Spinal cord (tissue), 9 donors: ENCODE measurements at regions not wholly inside any gene's neighbourhood (a gene's known extent, or its start where the extent isn't known, plus 50 kb on each side); places are given as distances from the start of the nearest gene placed in this dataset.
A peak's percentile ranks its signal among the peaks of the same experiment; 100 is the strongest.

Source experiments
- DNase-seq, 6 donors: peaks; one replicate each; pipeline versions ENCODE4 v3.0.0 to v3.0.0-alpha.2; 2013 to 2015; ENCODE audit warnings: low spot score in 6 of 6, low read depth in 4 of 6
- H3K27ac ChIP-seq: one replicate; pipeline ENCODE4 v1.5.1; 2013; ENCODE audit warnings: low read depth, low read length, control low read depth
- H3K27me3 ChIP-seq: one replicate; pipeline ENCODE4 v1.6.1; 2013; ENCODE audit warnings: low read length; ENCODE audit not compliant: control insufficient read depth, insufficient read depth
- H3K36me3 ChIP-seq: one replicate; pipeline ENCODE4 v1.6.1; 2013; ENCODE audit warnings: low read length; ENCODE audit not compliant: control insufficient read depth, insufficient read depth
- H3K4me1 ChIP-seq: one replicate; pipeline ENCODE4 v1.6.1; 2013; ENCODE audit warnings: low read length; ENCODE audit not compliant: control insufficient read depth, insufficient read depth
- H3K4me3 ChIP-seq: one replicate; pipeline ENCODE4 v1.5.1; 2013; ENCODE audit warnings: low read depth, low read length, control low read depth
- H3K9me3 ChIP-seq: one replicate; pipeline ENCODE4 v1.6.1; 2013; ENCODE audit warnings: low read length; ENCODE audit not compliant: control insufficient read depth, insufficient read depth
- WGBS: methylation state at CpG from one replicate; pipeline ENCODE4 v1.1.5; 2013; ENCODE audit warnings: missing lambda C conversion rate; ENCODE audit not compliant: insufficient coverage; 5-methylcytosine and 5-hydroxymethylcytosine counted together
- donor health status: healthy.

GRCh38 chr1:104488296-104489015, 738.8 kb downstream of the AMY1C start:
- Histone ChIP-seq H3K9me3 (no peaks in the 10 kb centered on the region), H3K27me3 (no peaks in the 10 kb centered on the region), H3K27ac (no peak overlapping the region), H3K4me3 (no peak overlapping the region), H3K36me3 (no peaks in the 10 kb centered on the region), H3K4me1 (no peaks in the 10 kb centered on the region)
- DNase-seq = no peak
- WGBS = 33% methylated on average over 1 of the region's 4 CpGs

DNA sequence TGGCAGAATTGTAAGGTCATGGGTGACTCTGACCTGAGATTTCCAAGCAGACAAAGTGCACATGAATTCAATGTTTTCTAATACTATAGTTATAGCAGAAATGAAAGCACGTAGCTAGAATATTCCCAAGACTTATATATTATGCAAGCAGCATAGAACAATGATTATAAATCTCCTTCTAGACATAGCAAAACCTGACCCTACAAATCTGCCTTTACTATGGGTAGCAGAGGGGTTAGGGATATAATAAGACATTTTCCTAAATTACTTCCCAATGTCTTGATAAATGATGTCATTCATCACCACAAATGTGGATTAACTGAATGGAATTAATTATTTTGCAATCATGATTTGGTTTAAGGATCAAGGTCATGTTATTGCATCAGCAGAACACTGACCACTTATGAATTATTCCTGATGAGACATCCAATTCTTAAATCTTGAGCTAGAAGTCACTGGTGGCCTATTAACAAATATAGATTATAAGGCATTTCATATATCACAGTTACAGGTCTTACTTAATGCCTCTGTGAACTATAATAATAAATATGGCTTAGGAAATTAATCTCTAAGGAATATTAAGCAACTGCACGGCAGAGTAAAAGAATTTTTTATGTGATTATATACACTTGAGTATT, 776.6 kb downstream of the AMY1C start:
- Histone ChIP-seq H3K4me3 (no peak overlapping the region), H3K4me1 (no peaks in the 10 kb centered on the region), H3K36me3 (no peaks in the 10 kb centered on the region), H3K9me3 (no peaks in the 10 kb centered on the region), H3K27ac (no peak overlapping the region), H3K27me3 (no peaks in the 10 kb centered on the region)
- DNase-seq = peak in 1 of 6 donors; percentile 46
- WGBS = no CpG with 5 or more reads among the region's 2 CpGs

DNA sequence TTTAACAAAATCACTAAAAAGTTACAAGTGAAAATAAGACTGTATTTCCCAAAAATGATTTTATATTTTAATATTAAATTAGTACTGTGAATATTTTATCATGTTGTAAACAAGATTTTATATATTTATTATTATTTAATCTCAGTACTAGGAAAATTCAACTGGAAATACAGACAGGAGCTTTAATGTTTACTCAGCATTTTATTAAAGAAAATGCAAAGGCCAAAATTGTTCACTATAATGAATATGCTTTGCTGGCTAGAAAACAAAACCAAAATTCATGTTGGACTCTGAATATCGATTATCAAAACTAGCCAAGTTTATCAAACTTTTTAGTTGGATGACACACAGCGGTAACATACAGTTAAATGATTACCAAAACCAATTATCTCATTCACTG, 782.3 kb downstream of the AMY1C start:
- no peaks in the 10 kb centered on the region for H3K9me3 ChIP-seq
- H3K36me3 ChIP-seq = no peaks in the 10 kb centered on the region
- no peaks in the 10 kb centered on the region for H3K27me3 ChIP-seq
- no peak overlapping the region for H3K27ac ChIP-seq
- H3K4me1 ChIP-seq = no peaks in the 10 kb centered on the region
- WGBS = no CpG with 5 or more reads among the region's 2 CpGs
- H3K4me3 ChIP-seq = no peak overlapping the region
- DNase-seq = no peak

DNA sequence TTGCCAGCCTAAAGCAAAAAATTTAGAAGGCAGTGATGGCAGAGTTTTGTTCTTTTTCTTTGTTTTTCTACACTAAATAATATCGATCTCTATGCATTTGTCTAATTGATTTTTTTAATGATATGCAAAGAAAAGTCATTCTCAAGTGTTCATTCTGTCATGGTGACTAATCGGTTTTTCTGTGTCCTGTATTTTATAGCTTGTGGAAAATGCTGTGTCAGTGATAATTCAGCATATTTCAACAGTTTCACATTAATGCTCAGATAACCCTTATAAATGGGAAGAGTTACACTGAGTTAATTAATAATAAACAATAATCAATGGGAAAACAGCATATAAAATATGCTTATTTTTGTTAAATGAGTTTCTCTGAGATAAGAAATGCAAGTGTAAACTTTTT, 824.9 kb downstream of the AMY1C start:
- no peaks in the 10 kb centered on the region for H3K36me3 ChIP-seq
- no peaks in the 10 kb centered on the region for H3K27me3 ChIP-seq
- H3K27ac ChIP-seq = no peak overlapping the region
- no CpG with 5 or more reads among the region's 2 CpGs for WGBS
- H3K4me3 ChIP-seq = no peak overlapping the region
- H3K9me3 ChIP-seq = no peaks in the 10 kb centered on the region
- H3K4me1 ChIP-seq = no peaks in the 10 kb centered on the region
- no peak for DNase-seq

DNA sequence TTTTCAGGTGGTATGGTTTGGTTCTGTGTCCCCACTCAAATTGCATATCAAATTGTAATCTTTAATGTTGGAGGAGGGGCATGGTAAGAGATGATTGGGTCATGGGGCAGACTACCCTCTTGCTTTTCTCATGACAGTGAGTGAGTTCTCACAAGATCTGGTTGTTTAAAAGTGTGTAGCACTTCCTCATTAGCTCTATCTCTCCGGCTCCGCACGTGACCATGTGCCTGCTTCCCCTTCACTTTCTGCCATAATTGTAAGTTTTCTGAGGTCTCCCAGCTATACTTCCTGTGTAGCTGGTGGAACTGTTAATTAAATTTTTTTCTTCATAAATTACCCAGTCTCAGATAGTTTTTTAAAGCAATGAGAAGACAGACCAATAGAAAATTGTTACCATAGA, 843.2 kb downstream of the AMY1C start:
- Histone ChIP-seq H3K4me3 (no peak overlapping the region), H3K4me1 (no peaks in the 10 kb centered on the region), H3K27me3 (no peaks in the 10 kb centered on the region), H3K9me3 (peaks cover 3% of the 10 kb centered on the region), H3K27ac (no peak overlapping the region), H3K36me3 (no peaks in the 10 kb centered on the region)
- WGBS = no CpG with 5 or more reads among the region's 3 CpGs
- DNase-seq = no peak

DNA sequence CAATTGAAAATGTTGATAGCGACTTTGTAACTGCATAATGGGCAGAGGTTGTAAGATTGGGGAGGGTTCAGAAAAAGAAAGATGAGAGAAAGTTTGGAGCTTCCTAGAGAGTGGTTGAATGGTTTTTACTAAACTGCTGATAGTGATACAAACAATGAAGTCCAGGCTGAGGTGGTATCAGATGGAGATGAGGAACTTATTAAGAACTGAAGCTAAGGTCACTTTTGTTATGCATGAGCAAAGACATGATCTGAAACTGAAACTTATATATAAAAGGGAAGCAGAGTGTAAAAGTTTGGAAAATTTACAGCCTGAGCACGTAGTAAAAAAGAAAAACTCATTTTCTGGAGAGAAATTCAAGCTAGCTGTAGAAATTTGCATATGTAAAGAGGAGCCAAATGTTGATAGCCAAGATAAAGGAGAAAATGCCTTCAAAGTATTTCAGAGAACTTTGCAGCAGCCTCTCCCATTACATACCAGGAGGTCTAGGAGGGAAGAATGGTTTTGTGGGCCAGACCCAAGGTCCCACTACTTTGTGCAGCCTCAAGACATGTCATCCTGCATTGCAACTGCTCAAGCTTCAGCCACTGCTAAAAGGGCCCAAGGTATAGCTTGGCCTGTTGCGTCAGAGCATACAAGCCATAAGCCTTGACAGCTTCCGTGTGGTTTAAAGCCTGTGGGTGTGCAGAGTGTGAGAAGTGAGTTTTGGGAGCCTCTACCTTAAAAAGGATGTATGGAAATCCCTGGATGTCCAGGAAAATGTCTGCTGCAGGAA, 843.9 kb downstream of the AMY1C start:
- H3K36me3 ChIP-seq = no peaks in the 10 kb centered on the region
- peaks cover 3% of the 10 kb centered on the region for H3K9me3 ChIP-seq
- 49% methylated on average over 4 of the region's 4 CpGs for WGBS
- H3K27ac ChIP-seq = no peak overlapping the region
- DNase-seq = no peak
- H3K4me3 ChIP-seq = no peak overlapping the region
- no peaks in the 10 kb centered on the region for H3K27me3 ChIP-seq
- H3K4me1 ChIP-seq = no peaks in the 10 kb centered on the region

- Histone ChIP-seq H3K4me3 (no peak overlapping the region), H3K9me3 (no peaks in the 10 kb centered on the region), H3K27me3 (no peaks in the 10 kb centered on the region), H3K27ac (no peak overlapping the region), H3K4me1 (no peaks in the 10 kb centered on the region), H3K36me3 (no peaks in the 10 kb centered on the region)
- DNase-seq = no peak
- WGBS = no CpG with 5 or more reads among the region's 5 CpGs
Observed at GRCh38 chr1:104617474-104617873, 867.8 kb downstream of the AMY1C start.

DNA sequence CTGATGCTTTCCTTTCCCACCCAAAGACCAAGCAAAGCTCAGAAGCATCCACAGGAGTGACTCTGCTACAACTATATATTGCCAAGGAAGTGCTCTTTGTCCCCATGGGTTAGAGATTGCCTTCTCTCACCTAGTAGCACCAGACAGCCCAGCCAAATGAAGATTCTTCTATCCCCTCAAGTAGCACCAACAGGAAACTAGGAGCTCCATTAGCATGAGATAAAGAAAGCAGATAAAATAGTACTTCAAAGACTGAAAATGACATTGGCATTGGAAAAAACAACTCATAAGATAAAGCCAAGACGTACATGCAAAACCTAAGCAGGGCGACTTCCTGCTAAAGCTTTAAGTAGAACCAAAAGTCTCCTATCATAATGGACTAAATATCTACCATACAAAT, 871.5 kb downstream of the AMY1C start:
- Histone ChIP-seq H3K4me3 (no peak overlapping the region), H3K4me1 (no peaks in the 10 kb centered on the region), H3K27ac (no peak overlapping the region), H3K36me3 (no peaks in the 10 kb centered on the region), H3K27me3 (no peaks in the 10 kb centered on the region), H3K9me3 (no peaks in the 10 kb centered on the region)
- DNase-seq = no peak
- no CpG with 5 or more reads among the region's 2 CpGs for WGBS

DNA sequence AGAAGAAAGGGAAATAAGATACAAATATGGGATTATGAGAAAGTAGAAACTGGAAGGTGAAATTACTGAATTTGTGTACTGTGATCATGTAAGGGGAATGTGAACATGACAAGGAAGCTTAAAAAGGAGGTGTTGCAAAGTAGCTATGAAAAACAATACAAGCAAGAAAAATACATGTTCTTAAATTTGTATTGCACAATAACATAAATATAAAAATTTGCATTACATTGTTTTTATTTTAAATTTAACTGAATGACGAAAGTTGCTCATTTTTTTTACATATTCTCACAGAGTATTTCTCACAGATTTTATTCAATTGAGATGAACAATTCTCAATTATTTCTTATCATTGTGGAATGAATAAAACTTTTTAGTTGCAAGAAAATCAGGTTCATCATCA, 874.8 kb downstream of the AMY1C start:
- Histone ChIP-seq H3K4me1 (no peaks in the 10 kb centered on the region), H3K9me3 (no peaks in the 10 kb centered on the region), H3K27ac (no peak overlapping the region), H3K4me3 (no peak overlapping the region), H3K36me3 (no peaks in the 10 kb centered on the region), H3K27me3 (no peaks in the 10 kb centered on the region)
- DNase-seq = no peak
- WGBS = no CpG with 5 or more reads among the region's 1 CpG
